Mesothelial cell of epicardium (in vitro differentiated cells): ENCODE measurements at regions not wholly inside any gene's neighbourhood (a gene's known extent, or its start where the extent isn't known, plus 50 kb on each side); places are given as distances from the start of the nearest gene placed in this dataset.

Source experiments
- DNase-seq, 2 experiments: peaks; one replicate each; pipeline ENCODE4 v3.0.0; 2021; ENCODE audit warnings: low spot score in 2 of 2; ENCODE audit not compliant: unreplicated experiment in 2 of 2
- H3K27ac Mint-ChIP-seq: 2 replicates; pipeline ENCODE4 v1.8.0; 2021; ENCODE audit warnings: mixed read lengths
- H3K27me3 Mint-ChIP-seq: 2 replicates; pipeline ENCODE4 v1.8.0; 2021; ENCODE audit warnings: low read depth, mixed read lengths
- H3K36me3 Mint-ChIP-seq: 2 replicates; pipeline ENCODE4 v1.8.0; 2021; ENCODE audit warnings: mixed read lengths
- H3K4me1 Mint-ChIP-seq: 2 replicates; pipeline ENCODE4 v1.8.0; 2021; ENCODE audit warnings: mixed read lengths
- H3K4me3 Mint-ChIP-seq: 2 replicates; pipeline ENCODE4 v1.8.0; 2021; ENCODE audit warnings: mild to moderate bottlenecking, moderate library complexity, mixed read lengths
- H3K9me3 Mint-ChIP-seq: 2 replicates; pipeline ENCODE4 v1.8.0; 2021; ENCODE audit warnings: mixed read lengths
- TF ChIP-seq, protein P1 (sequence below): fragments of 200-600 bp; sonication (generic); IDR thresholded peaks from one replicate; pipeline ENCODE4 v1.5.0; 2021; ENCODE audit warnings: antibody characterized with exemption; ENCODE audit not compliant: unreplicated experiment

DNA sequence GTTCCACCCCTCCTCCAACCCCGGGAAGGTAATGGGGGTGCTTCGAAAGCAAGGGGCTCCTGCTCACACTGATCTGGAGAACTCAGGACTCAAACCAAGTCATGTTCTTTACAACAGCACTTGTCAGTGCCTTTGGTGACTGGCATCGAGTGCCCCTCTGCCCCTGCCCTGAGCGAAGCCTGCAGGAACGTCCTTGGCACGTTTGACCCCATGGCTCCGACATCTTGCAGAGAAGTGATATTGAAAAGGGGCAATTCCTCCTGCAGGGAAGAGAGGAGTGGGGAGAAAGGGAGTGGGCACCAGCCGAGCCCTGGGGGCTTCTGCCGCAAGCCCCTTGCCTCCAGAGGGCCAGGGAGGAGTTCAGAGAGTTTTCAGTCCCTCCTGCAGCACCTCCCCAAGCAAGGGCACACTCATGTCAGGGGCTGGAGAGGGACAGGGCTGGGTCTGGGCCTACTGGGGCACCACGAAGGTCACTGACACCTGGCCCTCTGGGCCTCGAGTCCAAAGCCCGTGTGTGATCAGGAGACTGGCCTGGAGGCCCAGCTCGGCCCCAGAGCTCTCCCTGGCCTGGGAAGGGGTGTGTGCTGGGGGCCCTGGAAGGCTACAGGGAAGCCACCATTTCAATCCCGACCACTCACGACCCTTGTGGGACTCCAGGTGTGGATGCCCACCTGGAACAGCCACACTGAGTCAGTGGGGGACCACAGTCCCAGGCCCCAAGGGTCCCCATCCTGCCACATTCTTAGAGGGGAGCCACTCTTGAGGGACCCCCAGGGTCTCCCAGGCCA, 94.9 kb upstream of the NKX1-1 start:
- H3K9me3 Mint-ChIP-seq = no peaks in the 10 kb centered on the region
- peaks cover 9% of the 10 kb centered on the region for H3K27me3 Mint-ChIP-seq
- DNase-seq = peak in 1 of 2 experiments; percentile 9
- H3K27ac Mint-ChIP-seq = no peak overlapping the region
- H3K36me3 Mint-ChIP-seq = no peaks in the 10 kb centered on the region
- TF ChIP-seq, protein P1, sequence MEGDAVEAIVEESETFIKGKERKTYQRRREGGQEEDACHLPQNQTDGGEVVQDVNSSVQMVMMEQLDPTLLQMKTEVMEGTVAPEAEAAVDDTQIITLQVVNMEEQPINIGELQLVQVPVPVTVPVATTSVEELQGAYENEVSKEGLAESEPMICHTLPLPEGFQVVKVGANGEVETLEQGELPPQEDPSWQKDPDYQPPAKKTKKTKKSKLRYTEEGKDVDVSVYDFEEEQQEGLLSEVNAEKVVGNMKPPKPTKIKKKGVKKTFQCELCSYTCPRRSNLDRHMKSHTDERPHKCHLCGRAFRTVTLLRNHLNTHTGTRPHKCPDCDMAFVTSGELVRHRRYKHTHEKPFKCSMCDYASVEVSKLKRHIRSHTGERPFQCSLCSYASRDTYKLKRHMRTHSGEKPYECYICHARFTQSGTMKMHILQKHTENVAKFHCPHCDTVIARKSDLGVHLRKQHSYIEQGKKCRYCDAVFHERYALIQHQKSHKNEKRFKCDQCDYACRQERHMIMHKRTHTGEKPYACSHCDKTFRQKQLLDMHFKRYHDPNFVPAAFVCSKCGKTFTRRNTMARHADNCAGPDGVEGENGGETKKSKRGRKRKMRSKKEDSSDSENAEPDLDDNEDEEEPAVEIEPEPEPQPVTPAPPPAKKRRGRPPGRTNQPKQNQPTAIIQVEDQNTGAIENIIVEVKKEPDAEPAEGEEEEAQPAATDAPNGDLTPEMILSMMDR = no peak
- no peaks in the 10 kb centered on the region for H3K4me1 Mint-ChIP-seq
- H3K4me3 Mint-ChIP-seq = no peak overlapping the region

DNA sequence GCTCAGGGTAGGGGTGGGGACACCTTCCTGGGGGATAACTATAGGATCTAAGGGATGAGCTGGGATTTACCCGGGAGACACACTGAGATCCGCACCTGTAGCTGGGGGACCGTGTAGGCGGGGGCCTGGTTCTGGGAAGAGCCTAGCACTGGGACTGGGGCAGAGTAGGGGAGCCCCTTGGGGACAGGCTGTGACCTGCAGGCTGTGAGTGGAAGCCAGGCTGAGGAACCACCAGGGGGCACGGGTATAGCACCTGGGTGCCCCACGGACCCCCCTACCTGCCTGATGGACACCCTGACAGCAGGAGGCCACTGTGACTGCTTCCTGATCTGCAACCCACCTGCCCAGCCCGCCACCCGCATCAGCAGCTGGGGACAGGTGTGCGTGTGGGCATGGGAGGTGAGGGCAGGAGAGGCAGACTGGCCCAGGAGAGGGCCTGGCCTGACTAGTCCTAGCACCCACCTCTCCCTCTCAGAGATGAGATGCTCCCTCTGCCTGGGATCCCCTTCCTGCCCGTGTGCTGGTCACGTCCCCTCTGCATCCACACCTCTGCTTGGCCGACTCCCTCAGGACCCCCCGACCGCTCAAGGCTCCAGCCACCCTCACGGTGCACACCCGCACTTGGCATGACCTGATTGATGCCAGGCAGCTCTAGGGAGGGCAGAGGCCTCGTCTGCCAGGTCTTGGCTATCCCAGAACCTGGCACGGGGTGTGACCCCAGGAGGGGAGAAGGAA, 94.2 kb upstream of the NKX1-1 start:
- no peaks in the 10 kb centered on the region for H3K4me1 Mint-ChIP-seq
- no peak overlapping the region for H3K27ac Mint-ChIP-seq
- H3K27me3 Mint-ChIP-seq = peaks cover 6% of the 10 kb centered on the region
- no peaks in the 10 kb centered on the region for H3K9me3 Mint-ChIP-seq
- DNase-seq = peak in 1 of 2 experiments; percentile 13
- TF ChIP-seq, protein P1 = no peak
- no peaks in the 10 kb centered on the region for H3K36me3 Mint-ChIP-seq
- H3K4me3 Mint-ChIP-seq = no peak overlapping the region

DNA sequence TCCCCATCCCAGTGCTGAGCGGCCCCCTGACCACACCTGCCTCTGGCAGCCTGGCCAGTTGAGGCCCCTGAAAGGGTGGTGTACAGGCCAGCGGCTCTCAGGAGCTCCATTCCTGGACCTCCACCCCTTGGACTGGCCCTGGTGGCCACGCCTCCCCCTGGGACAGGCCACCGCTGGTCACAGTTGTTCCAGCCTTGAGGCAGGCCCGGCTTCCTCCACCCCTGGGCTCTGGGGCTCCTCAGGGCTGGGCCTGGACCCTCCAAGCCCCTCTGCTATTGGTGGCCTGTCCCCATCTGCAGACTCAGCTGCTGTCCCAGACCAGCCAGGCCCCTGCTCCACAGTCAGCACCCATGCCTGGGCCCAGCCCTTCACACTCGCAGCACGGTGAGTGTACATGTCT, 93.2 kb upstream of the NKX1-1 start:
- TF ChIP-seq, protein P1 = no peak

DNA sequence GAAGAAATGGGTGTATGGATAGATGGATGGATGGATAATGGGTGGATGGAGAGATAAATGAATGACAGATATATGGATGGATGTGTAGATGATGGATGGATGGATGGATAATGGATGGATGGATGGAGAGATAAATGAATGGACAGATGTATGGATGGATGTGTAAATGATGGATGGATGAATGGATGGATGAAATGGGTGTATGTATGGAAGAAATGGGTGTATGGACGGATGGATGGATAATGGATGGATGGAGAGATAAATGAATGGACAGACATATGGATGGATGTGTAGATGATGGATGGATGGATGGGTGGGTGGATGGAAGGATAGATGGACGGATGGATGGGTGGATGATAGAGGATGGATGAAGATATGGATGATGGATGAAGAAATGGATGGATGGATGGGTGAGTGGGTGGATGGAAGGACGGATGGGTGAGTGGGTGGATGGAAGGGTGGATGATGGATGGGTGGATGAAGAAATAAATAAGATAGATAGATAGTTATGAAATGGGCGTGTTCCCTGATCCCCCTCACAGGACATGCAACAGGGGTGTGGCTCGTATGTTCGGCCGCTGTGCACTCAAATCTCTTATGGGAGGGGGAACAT, 91.1 kb upstream of the NKX1-1 start:
- H3K4me3 Mint-ChIP-seq = no peak overlapping the region
- H3K27me3 Mint-ChIP-seq = peaks cover 18% of the 10 kb centered on the region
- DNase-seq = no peak
- no peak overlapping the region for H3K27ac Mint-ChIP-seq
- no peaks in the 10 kb centered on the region for H3K9me3 Mint-ChIP-seq
- no peaks in the 10 kb centered on the region for H3K36me3 Mint-ChIP-seq
- TF ChIP-seq, protein P1 = no peak
- H3K4me1 Mint-ChIP-seq = peaks cover 3% of the 10 kb centered on the region

More for the DNA sequence above, 93.2 kb upstream of the NKX1-1 start:
- H3K27me3 Mint-ChIP-seq = peaks cover 7% of the 10 kb centered on the region
- no peak overlapping the region for H3K27ac Mint-ChIP-seq
- peak in 1 of 2 experiments; percentile 14 for DNase-seq
- peaks cover 3% of the 10 kb centered on the region for H3K4me1 Mint-ChIP-seq
- no peak overlapping the region for H3K4me3 Mint-ChIP-seq
- H3K36me3 Mint-ChIP-seq = no peaks in the 10 kb centered on the region
- no peaks in the 10 kb centered on the region for H3K9me3 Mint-ChIP-seq

DNA sequence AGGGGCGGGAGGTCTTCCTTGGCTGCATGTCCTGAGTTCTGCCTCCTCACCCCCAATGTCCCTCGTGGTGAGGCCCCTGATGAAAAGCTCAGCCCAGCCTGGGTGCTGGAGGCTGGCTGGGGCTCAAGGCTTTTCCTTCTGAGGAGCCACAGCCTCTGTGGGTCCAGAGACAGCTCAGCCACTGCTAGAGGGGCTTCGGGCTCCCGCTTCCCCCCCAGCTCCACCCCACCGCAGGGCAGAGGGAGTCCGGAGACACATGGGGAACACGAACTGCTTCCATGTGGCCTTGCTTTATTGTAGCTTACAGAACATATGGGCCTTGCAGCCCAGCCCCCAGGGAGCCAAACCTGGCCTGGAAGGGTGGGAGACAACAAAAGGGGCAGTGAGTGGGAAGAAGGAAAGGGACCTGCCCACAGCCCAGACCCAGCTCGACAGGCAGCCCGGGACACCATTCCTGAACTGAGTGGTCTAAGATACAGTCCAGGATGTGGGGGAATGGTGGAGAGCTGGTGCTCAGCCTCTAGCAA, 89.9 kb upstream of the NKX1-1 start:
- TF ChIP-seq, protein P1 = no peak
- Mint-ChIP-seq H3K4me3 (no peak overlapping the region), H3K9me3 (no peaks in the 10 kb centered on the region), H3K27ac (no peak overlapping the region), H3K4me1 (peaks cover 3% of the 10 kb centered on the region), H3K27me3 (peaks cover 19% of the 10 kb centered on the region), H3K36me3 (no peaks in the 10 kb centered on the region)
- peak in 1 of 2 experiments; percentile 8 for DNase-seq
